Pancreas (tissue), 10 donors: ENCODE measurements at regions not wholly inside any gene's neighbourhood (a gene's known extent, or its start where the extent isn't known, plus 50 kb on each side); places are given as distances from the start of the nearest gene placed in this dataset.

Experiments
- ATAC-seq, 4 donors: fragments of 200-7000 bp; cut with Tn5 transposase; one replicate each; pipeline versions ENCODE4 v1.8.0 to v1.9.1; 2020; ENCODE audit warnings: mild to moderate bottlenecking in 4 of 4, moderate library complexity in 4 of 4
- DNase-seq, 6 donors: peaks; one replicate each; pipeline ENCODE4 v3.0.0-alpha.2; 2020
- FAIRE-seq: peaks from 2 replicates; lab custom pipeline; 2012; peaks lifted over from hg19 to GRCh38; lab: Jason Lieb, UNC
- H3K27ac ChIP-seq, 4 donors: fragments of 200-600 bp; sonication (generic); 1 replicate in 3 of 4; 2 replicates in 1 of 4; pipeline versions ENCODE4 v1.5.0 to v1.8.0; 2020
- H3K27me3 ChIP-seq, 4 donors: fragments of 200-600 bp; one replicate each; pipeline ENCODE4 v1.8.0; 2021
- H3K36me3 ChIP-seq, 3 donors: fragments of 200-600 bp; sonication (generic) in 1 of 3; one replicate each; pipeline versions ENCODE4 v1.5.0 to v1.8.0; 2020 to 2021
- H3K4me1 ChIP-seq, 3 donors: fragments of 200-600 bp; one replicate each; pipeline ENCODE4 v1.8.0; 2021
- H3K4me3 ChIP-seq, 4 donors: fragments of 200-600 bp; sonication (generic) in 2 of 4; one replicate each; pipeline versions ENCODE4 v1.5.0 to v1.8.0; 2020 to 2021
- H3K9me3 ChIP-seq, 4 donors: fragments of 200-600 bp; one replicate each; pipeline ENCODE4 v1.8.0; 2021
- WGBS, 2 donors: extraction: QIAGEN DNeasy Blood & Tissue Kit; methylation state at CpG; one replicate each; pipeline ENCODE4 v1.1.7; 2013; 5-methylcytosine and 5-hydroxymethylcytosine counted together
- intact Hi-C, 3 donors: fragments of 100-400 bp; cut with DNase I; formaldehyde crosslinking; loops; one replicate each; pipeline versions ENCODE4 v1.11.1 to v1.14.2; 2022
- TF ChIP-seq, protein P1 (sequence below), 4 donors: fragments of 200-600 bp; sonication (generic) in 3 of 4; IDR thresholded peaks; one replicate each; pipeline versions ENCODE4 v1.5.0 to v1.8.0; 2021; ENCODE audit warnings: antibody characterized with exemption in 4 of 4
- donor health status: healthy with polysubstance abuse.
- donor health status: DM: no; HTN: no; CAD: no; lungs with moderate emphysema.
- donor health status: DM: no; HTN: no; CAD: no.
- donor health status: control.
- donor health status: control.
- donor health status: Bipolar disorder and iron deficiency.
- donor health status: DM: yes; HTN: yes; CAD: no.
- donor health status: DM: no; HTN: no; CAD: no.
- donor health status: DM: no; HTN: no; CAD: no.
- donor health status: DM: yes; HTN: yes; CAD: no.

DNA sequence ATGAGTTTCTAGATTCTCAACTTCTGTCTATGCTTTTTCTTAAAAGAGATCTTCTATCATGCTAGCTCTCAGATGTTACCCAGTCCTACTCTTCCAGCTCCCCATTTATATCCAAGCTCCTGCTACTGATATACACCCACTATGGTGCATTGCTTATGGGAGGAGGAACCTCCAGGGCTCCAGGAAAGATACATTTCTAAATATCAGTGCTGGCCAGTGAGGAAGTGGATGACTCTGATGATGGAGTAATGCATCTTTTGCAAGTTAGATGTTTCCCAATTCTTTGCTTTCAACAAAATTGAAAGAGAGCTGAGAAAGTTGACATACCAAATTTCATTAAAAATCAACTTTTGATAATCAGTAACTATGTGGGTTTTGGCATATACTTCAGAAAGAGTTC is 105.7 kb upstream of the RESF1 start:
- no peak overlapping the region for H3K27ac ChIP-seq
- H3K27me3 ChIP-seq: no peaks in the 10 kb centered on the region
- TF ChIP-seq, protein P1, sequence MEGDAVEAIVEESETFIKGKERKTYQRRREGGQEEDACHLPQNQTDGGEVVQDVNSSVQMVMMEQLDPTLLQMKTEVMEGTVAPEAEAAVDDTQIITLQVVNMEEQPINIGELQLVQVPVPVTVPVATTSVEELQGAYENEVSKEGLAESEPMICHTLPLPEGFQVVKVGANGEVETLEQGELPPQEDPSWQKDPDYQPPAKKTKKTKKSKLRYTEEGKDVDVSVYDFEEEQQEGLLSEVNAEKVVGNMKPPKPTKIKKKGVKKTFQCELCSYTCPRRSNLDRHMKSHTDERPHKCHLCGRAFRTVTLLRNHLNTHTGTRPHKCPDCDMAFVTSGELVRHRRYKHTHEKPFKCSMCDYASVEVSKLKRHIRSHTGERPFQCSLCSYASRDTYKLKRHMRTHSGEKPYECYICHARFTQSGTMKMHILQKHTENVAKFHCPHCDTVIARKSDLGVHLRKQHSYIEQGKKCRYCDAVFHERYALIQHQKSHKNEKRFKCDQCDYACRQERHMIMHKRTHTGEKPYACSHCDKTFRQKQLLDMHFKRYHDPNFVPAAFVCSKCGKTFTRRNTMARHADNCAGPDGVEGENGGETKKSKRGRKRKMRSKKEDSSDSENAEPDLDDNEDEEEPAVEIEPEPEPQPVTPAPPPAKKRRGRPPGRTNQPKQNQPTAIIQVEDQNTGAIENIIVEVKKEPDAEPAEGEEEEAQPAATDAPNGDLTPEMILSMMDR (IDR thresholded peaks at IDR 0.05): no peak
- no peaks in the 10 kb centered on the region for H3K36me3 ChIP-seq
- peaks cover 0 to 6% (median 0%) of the 10 kb centered on the region in 4 donors for H3K9me3 ChIP-seq
- peak in 3 of 4 donors; percentile 48 to 62 (median 49) for ATAC-seq
- FAIRE-seq: no peak
- DNase-seq: no peak
- intact Hi-C loops: no loop called here
- peaks cover 0 to 8% (median 7%) of the 10 kb centered on the region in 3 donors for H3K4me1 ChIP-seq
- no peak overlapping the region for H3K4me3 ChIP-seq

DNA sequence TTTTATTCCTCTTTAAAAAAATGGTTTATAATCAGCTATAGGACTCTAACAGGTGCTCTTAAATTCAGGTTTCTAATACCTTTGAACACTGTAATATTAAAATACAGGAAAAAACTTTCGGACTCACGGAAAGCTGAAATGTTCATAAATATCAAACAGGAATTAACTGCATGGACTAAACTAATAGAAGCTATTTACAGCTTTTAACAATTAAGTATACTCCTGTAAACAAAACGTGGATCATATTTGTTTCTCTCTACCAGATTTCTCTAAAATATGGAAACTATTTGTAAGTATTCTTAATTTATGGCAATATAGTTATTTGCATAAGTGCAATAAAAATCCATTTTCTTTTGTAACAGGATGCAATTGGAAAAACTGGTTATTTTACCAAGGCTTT is 108.9 kb upstream of the RESF1 start:
- intact Hi-C loops: no loop called here
- 58 to 77% methylated on average over 3 of the region's 3 CpGs for WGBS, 2 donors
- Histone ChIP-seq H3K36me3 (no peaks in the 10 kb centered on the region), H3K27me3 (no peaks in the 10 kb centered on the region), H3K9me3 (peaks cover 0 to 6% (median 0%) of the 10 kb centered on the region in 4 donors), H3K4me3 (no peak overlapping the region), H3K4me1 (peaks cover 0 to 8% (median 7%) of the 10 kb centered on the region in 3 donors), H3K27ac (no peak overlapping the region)
- FAIRE-seq (no peak), DNase-seq (no peak), ATAC-seq (no peak)
- TF ChIP-seq, protein P1 (IDR thresholded peaks at IDR 0.05): no peak

DNA sequence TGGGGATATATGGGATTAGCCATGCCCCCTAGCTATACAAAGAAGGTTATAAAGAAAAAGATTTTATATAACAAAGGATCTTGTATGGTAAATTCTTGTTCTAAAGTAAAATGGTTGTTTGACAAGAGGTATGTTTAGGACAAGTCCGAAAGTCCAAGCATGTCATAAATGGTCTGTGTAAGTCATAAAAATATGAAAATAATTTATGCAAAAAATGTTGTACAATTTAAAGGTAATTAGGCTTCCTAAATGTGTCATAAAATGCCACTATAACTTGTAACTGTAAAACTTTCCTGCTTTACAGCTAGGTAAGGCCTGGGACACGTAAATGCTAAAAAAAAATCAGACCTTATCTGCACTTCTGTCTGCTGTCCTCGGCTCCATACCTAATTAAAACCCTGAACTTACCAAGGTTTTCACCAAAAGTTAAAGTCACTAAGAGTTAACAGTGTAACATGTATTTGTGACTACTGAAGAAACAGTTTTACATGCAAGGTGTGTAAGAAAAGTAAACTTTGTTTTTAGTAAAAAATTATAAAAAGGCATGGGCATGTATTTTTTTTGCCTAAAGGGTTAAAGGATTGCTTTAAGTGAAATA is 110.0 kb upstream of the RESF1 start:
- ATAC-seq (no peak), DNase-seq (no peak), FAIRE-seq (no peak)
- Histone ChIP-seq H3K9me3 (peaks cover 0 to 6% (median 0%) of the 10 kb centered on the region in 4 donors), H3K27me3 (no peaks in the 10 kb centered on the region), H3K4me3 (no peak overlapping the region), H3K27ac (no peak overlapping the region), H3K4me1 (peaks cover 0 to 6% (median 5%) of the 10 kb centered on the region in 3 donors), H3K36me3 (no peaks in the 10 kb centered on the region)
- WGBS, 2 donors: 67 to 81% methylated on average over 3 of the region's 3 CpGs
- TF ChIP-seq, protein P1 (IDR thresholded peaks at IDR 0.05): no peak
- intact Hi-C loops: no loop called here

DNA sequence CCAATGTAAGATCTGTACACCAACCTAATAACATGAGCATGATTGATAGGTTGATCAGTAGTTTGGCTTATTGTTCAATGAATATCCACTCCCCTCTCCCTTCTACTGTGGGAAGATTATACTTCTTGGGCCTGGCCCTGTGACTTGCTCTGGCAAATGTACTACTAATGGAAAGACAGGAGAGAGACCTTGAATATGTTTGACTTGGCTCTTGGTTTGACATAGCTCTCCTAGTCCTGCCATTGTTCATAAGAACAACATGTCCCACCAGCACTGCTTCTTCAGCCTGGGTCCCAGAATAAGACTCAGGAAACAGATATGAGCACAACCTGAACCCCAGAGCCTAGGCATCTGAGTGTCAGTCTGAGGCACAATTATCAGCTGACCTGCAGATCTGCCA is 112.8 kb upstream of the RESF1 start:
- intact Hi-C loops: no loop called here
- Histone ChIP-seq H3K27me3 (no peaks in the 10 kb centered on the region), H3K4me3 (no peak overlapping the region), H3K4me1 (no peaks in the 10 kb centered on the region), H3K36me3 (no peaks in the 10 kb centered on the region), H3K9me3 (peaks cover 0 to 6% (median 0%) of the 10 kb centered on the region in 4 donors), H3K27ac (no peak overlapping the region)
- TF ChIP-seq, protein P1 (IDR thresholded peaks at IDR 0.05): no peak
- ATAC-seq (peak in 2 of 4 donors; percentile 65 to 86), FAIRE-seq (no peak), DNase-seq (no peak)

DNA sequence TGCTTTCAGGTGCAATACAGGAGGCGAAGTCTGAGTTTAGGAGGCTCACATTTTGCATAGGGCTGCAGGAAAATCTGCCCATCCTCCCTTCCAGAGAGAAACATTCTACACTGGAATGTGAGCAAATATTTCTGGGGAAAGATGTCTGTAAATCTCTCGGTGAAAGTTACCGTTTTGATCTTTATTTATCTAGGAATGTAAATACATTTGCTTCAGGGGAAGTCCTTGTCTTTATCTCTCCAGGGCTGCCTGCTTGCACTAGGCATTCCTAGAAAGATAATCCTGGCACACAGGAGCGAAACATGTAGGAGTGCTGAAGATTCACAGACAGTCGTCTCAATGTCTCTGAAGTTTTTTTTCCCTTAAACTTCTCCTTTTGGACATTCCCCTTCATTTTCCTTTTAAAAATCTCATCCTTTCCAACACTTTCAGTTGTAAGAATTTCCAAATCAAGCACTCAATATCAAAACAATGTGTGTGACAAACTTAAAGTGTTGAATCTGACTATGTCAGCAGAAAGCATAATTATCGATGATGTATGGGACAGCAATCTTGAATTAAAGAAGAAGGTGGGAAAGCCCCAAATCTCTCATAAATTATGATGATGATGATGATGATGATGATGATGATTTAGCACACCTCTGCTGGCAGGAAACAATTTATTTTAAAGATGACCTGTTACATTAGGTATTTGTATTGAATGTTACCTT is 113.4 kb upstream of the RESF1 start:
- no peak overlapping the region for H3K27ac ChIP-seq
- H3K9me3 ChIP-seq: peaks cover 0 to 6% (median 0%) of the 10 kb centered on the region in 4 donors
- peak in 1 of 4 donors; percentile 64 for ATAC-seq
- no peak for DNase-seq
- WGBS, 2 donors: 39 to 40% methylated on average over 6 of the region's 6 CpGs
- H3K4me1 ChIP-seq: no peaks in the 10 kb centered on the region
- FAIRE-seq: no peak
- no peaks in the 10 kb centered on the region for H3K27me3 ChIP-seq
- no peaks in the 10 kb centered on the region for H3K36me3 ChIP-seq
- TF ChIP-seq, protein P1 (IDR thresholded peaks at IDR 0.05): no peak
- H3K4me3 ChIP-seq: no peak overlapping the region
- intact Hi-C loops: no loop called here
